H1 (cell line): ENCODE measurements at regions not wholly inside any gene's neighbourhood (a gene's known extent, or its start where the extent isn't known, plus 50 kb on each side); places are given as distances from the start of the nearest gene placed in this dataset.
A peak's percentile ranks its signal among the peaks of the same experiment; 100 is the strongest.

Source experiments
- CTCF ChIA-PET: fragments of 300-600 bp; sonication (Branson Sonifier 250); formaldehyde crosslinking; loops from one replicate; lab custom pipeline; 2021; ENCODE audit not compliant: partially characterized antibody; lab: Charles Lee
- POLR2A ChIA-PET: fragments of 300-600 bp; sonication (Branson Sonifier 250); formaldehyde crosslinking; loops from one replicate; lab custom pipeline; 2021; ENCODE audit warnings: inconsistent platforms; ENCODE audit not compliant: partially characterized antibody; lab: Charles Lee
- DNase-seq, 2 experiments: peaks; one replicate each; pipeline versions ENCODE4 v3.0.0 to v3.0.0-alpha.2; 2010 to 2022; ENCODE audit warnings: low spot score in 2 of 2, low read depth in 1 of 2, mixed read lengths in 1 of 2
- FAIRE-seq: peaks from 2 replicates; lab custom pipeline; 2011; peaks lifted over from hg19 to GRCh38; lab: Jason Lieb, UNC
- H2AFZ ChIP-seq: 2 replicates; pipeline ENCODE4 v1.8.1; 2012; ENCODE audit warnings: low read length, inconsistent platforms
- H2AK5ac ChIP-seq: 2 replicates; pipeline ENCODE4 v1.6.1; 2013; ENCODE audit warnings: low read depth, low read length
- H2BK120ac ChIP-seq: replicated peaks from 2 replicates; pipeline ENCODE3; 2013; ENCODE audit warnings: low read depth, low read length, inconsistent platforms
- H2BK12ac ChIP-seq: 2 replicates; pipeline ENCODE4 v1.6.1; 2013; ENCODE audit warnings: low read depth, low read length
- H2BK15ac ChIP-seq: 2 replicates; pipeline ENCODE4 v1.6.1; 2013; ENCODE audit warnings: low read length
- H2BK20ac ChIP-seq: 2 replicates; pipeline ENCODE4 v1.6.1; 2013; ENCODE audit warnings: low read length
- H2BK5ac ChIP-seq: 2 replicates; pipeline ENCODE4 v1.6.1; 2013; ENCODE audit warnings: low read depth, low read length
- H3K14ac ChIP-seq: 2 replicates; pipeline ENCODE4 v1.6.1; 2013; ENCODE audit warnings: inconsistent platforms; ENCODE audit not compliant: insufficient read length
- H3K18ac ChIP-seq: 2 replicates; pipeline ENCODE4 v1.6.1; 2013; ENCODE audit warnings: low read length; ENCODE audit errors: extremely low read depth
- H3K23ac ChIP-seq: 2 replicates; pipeline ENCODE4 v1.6.1; 2013; ENCODE audit warnings: inconsistent platforms; ENCODE audit not compliant: insufficient read length
- H3K23me2 ChIP-seq: 2 replicates; pipeline ENCODE4 v1.6.1; 2013; ENCODE audit warnings: low read depth, low read length
- H3K27ac ChIP-seq: 2 replicates; pipeline ENCODE4 v1.6.1; 2011; ENCODE audit warnings: low read depth, low read length, inconsistent platforms
- H3K27me3 ChIP-seq, 4 experiments: replicated peaks in 1 of 4; 1 replicate in 1 of 4; 2 replicates in 3 of 4; pipeline versions ENCODE4 v1.6.1 to v1.8.1; 2011 to 2013; ENCODE audit warnings: low read length in 3 of 4, mild to moderate bottlenecking in 3 of 4, inconsistent platforms in 2 of 4, mixed read lengths in 2 of 4, moderate library complexity in 1 of 4; ENCODE audit not compliant: control insufficient read depth in 3 of 4, insufficient read depth in 3 of 4; ENCODE audit errors: extremely low read depth in 1 of 4
- H3K36me3 ChIP-seq, 4 experiments: 2 replicates each; pipeline versions ENCODE4 v1.6.1 to v1.8.1; 2011 to 2013; ENCODE audit warnings: mild to moderate bottlenecking in 4 of 4, low read length in 3 of 4, moderate library complexity in 2 of 4, control low read depth in 1 of 4, inconsistent platforms in 1 of 4; ENCODE audit not compliant: insufficient read depth in 4 of 4, control insufficient read depth in 2 of 4
- H3K4ac ChIP-seq: replicated peaks from 2 replicates; pipeline ENCODE3; 2013; ENCODE audit warnings: low read length, low read depth, mixed read lengths, inconsistent platforms; ENCODE audit not compliant: insufficient read length
- H3K4me1 ChIP-seq, 4 experiments: replicated peaks in 1 of 4; 1 replicate in 1 of 4; 2 replicates in 3 of 4; pipeline versions ENCODE4 v1.6.1 to v1.8.1; 2011 to 2013; ENCODE audit warnings: low read length in 3 of 4, inconsistent platforms in 2 of 4, mixed read lengths in 1 of 4; ENCODE audit not compliant: insufficient read depth in 4 of 4, control insufficient read depth in 3 of 4
- H3K4me2 ChIP-seq, 2 experiments: 2 replicates each; pipeline versions ENCODE4 v1.6.1 to v1.8.1; 2011 to 2013; ENCODE audit warnings: low read depth in 2 of 2, low read length in 2 of 2, control low read depth in 1 of 2, inconsistent platforms in 1 of 2, mild to moderate bottlenecking in 1 of 2; ENCODE audit not compliant: insufficient read depth in 1 of 2
- H3K4me3 ChIP-seq, 4 experiments: fragments of 200-600, 300-600 bp in 1 of 4; sonication (generic), shearing (Covaris generic), sonication (Bioruptor Twin) in 1 of 4; 2 replicates each; pipeline versions ENCODE4 v1.5.1 to v1.8.1; 2011 to 2016; ENCODE audit warnings: low read length in 4 of 4, low read depth in 3 of 4, control low read depth in 2 of 4, inconsistent platforms in 2 of 4, mild to moderate bottlenecking in 2 of 4, mixed read lengths in 1 of 4, moderate library complexity in 1 of 4; ENCODE audit not compliant: insufficient read depth in 2 of 4; ENCODE audit errors: extremely low read depth in 1 of 4
- H3K56ac ChIP-seq: replicated peaks from 2 replicates; pipeline ENCODE3; 2013; ENCODE audit warnings: low read depth, mild to moderate bottlenecking, mixed read lengths, low read length, inconsistent platforms; ENCODE audit not compliant: insufficient read length
- H3K79me1 ChIP-seq: 2 replicates; pipeline ENCODE4 v1.6.1; 2013; ENCODE audit warnings: low read depth, low read length, control low read depth
- H3K79me2 ChIP-seq, 2 experiments: 2 replicates each; pipeline versions ENCODE4 v1.6.1 to v1.8.1; 2012 to 2013; ENCODE audit warnings: low read length in 2 of 2, mild to moderate bottlenecking in 2 of 2, inconsistent platforms in 1 of 2; ENCODE audit not compliant: insufficient read depth in 2 of 2, control insufficient read depth in 1 of 2
- H3K9ac ChIP-seq, 4 experiments: replicated peaks in 1 of 4; 1 replicate in 1 of 4; 2 replicates in 3 of 4; pipeline versions ENCODE4 v1.6.1 to v1.8.1; 2011 to 2013; ENCODE audit warnings: low read depth in 3 of 4, low read length in 3 of 4, control low read depth in 2 of 4, mild to moderate bottlenecking in 2 of 4, moderate library complexity in 2 of 4, inconsistent platforms in 1 of 4; ENCODE audit errors: extremely low read depth in 1 of 4
- H3K9me3 ChIP-seq, 2 experiments: 2 replicates each; pipeline versions ENCODE4 v1.6.1 to v1.8.1; 2012 to 2013; ENCODE audit warnings: mild to moderate bottlenecking in 2 of 2, moderate library complexity in 2 of 2, control low read depth in 1 of 2, inconsistent platforms in 1 of 2, low read depth in 1 of 2, low read length in 1 of 2, mixed read lengths in 1 of 2; ENCODE audit not compliant: insufficient read depth in 2 of 2
- H4K20me1 ChIP-seq, 2 experiments: replicated peaks in 1 of 2; 2 replicates each; pipeline versions ENCODE3 to v1.8.1; 2011 to 2013; ENCODE audit warnings: inconsistent platforms in 2 of 2, low read length in 2 of 2, mild to moderate bottlenecking in 1 of 2; ENCODE audit not compliant: insufficient read depth in 2 of 2, control insufficient read depth in 1 of 2
- H4K5ac ChIP-seq: 2 replicates; pipeline ENCODE4 v1.6.1; 2013; ENCODE audit warnings: low read length, low read depth, mixed read lengths, inconsistent platforms; ENCODE audit not compliant: insufficient read length
- H4K8ac ChIP-seq: 2 replicates; pipeline ENCODE4 v1.8.0; 2013; ENCODE audit warnings: mild to moderate bottlenecking, moderate library complexity, low read length, inconsistent platforms; ENCODE audit not compliant: insufficient read depth; ENCODE audit errors: extremely low read depth
- H4K91ac ChIP-seq: replicated peaks from 2 replicates; pipeline ENCODE3; 2013; ENCODE audit warnings: low read length, mixed read lengths, inconsistent platforms; ENCODE audit not compliant: insufficient read length
- BACH1 ChIP-seq: IDR thresholded peaks from 2 replicates; pipeline ENCODE4 v1.6.1; 2012; ENCODE audit warnings: low read length, improper control_type of control experiment
- CHD2 ChIP-seq: IDR thresholded peaks from 2 replicates; pipeline ENCODE4 v1.6.1; 2012; ENCODE audit warnings: low read length, improper control_type of control experiment
- SP1 ChIP-seq: IDR thresholded peaks from 2 replicates; pipeline ENCODE4 v1.6.1; 2011; ENCODE audit warnings: low read depth, low read length
- SP2 ChIP-seq: IDR thresholded peaks from 2 replicates; pipeline ENCODE4 v1.6.1; 2012; ENCODE audit warnings: mild to moderate bottlenecking, low read length, inconsistent platforms
- WGBS, 2 experiments: shearing (Covaris generic) in 1 of 2; methylation state at CpG; one replicate each; pipeline versions ENCODE4 v1.1.6 to v1.1.7; 2013 to 2015; ENCODE audit warnings: low lambda C conversion rate in 2 of 2, mixed read lengths in 2 of 2, inconsistent platforms in 1 of 2, low coverage in 1 of 2, missing lambda C conversion rate in 1 of 2; ENCODE audit not compliant: insufficient replicate concordance in 2 of 2, insufficient coverage in 1 of 2, insufficient read length in 1 of 2; ENCODE audit errors: extremely low coverage in 1 of 2, missing lambda C conversion rate in 1 of 2; 5-methylcytosine and 5-hydroxymethylcytosine counted together

DNA sequence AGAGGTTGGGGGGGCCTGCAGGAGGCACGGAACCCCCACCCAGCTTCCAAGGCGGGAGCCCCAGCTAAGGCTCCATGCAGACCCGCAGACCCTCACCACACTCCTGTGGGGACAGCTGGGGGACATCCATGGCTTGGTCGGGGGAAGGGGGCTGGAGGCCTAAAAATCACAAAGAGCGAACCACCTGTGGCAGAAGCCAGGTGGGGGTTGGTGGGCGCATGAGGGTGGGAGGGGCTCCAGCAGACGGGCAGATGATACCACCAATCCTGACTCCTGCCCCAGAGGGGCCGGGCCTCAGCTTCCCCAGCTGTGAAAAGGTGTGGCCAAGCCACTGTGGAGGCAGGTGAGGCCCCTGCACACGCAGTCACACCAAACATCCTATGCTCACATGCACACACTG lies 111.6 kb downstream of the FAM53A start:
- no peak overlapping the region for H3K23ac ChIP-seq
- CTCF ChIA-PET, result interaction anchor here (0.7 to 1.8 kb wide), 6 partner anchors 9 to 577 kb away, joined by 3 to 5 read pairs (median 4); no protein-coding TSS in a partner anchor
- no peak overlapping the region for H4K5ac ChIP-seq
- no peak overlapping the region for H3K27ac ChIP-seq
- TF ChIP-seq BACH1, result no peak
- peak; percentile 37 for TF ChIP-seq SP2
- peak; percentile 84 for TF ChIP-seq SP1
- TF ChIP-seq CHD2, result 0 out of 2 replicates have a peak, but pooled peaks have one; percentile 36
- H3K18ac ChIP-seq, result no peak overlapping the region; the same call in 1 of the 2 replicates
- no peak overlapping the region for H2AFZ ChIP-seq
- peak overlapping the region; percentile 72 for H4K91ac ChIP-seq
- no peak overlapping the region for H2BK120ac ChIP-seq
- no peaks in the 10 kb centered on the region for H3K9me3 ChIP-seq
- no peak for DNase-seq
- H3K56ac ChIP-seq, result peak overlapping the region; percentile 3
- H3K27me3 ChIP-seq, result no peaks in the 10 kb centered on the region; a peak in 2 of 7 replicates
- peaks cover 2% of the 10 kb centered on the region; the same call in 1 of the 2 replicates for H3K79me1 ChIP-seq
- peaks cover 0 to 4% of the 10 kb centered on the region in 2 experiments for H4K20me1 ChIP-seq
- peak overlapping the region; percentile 46 to 67 for H3K4me2 ChIP-seq
- H3K36me3 ChIP-seq, result no peaks in the 10 kb centered on the region
- WGBS, 2 experiments, result 55% methylated on average over 8 of the region's 9 CpGs; no CpG with 5 or more reads in 1 of the 2 experiments
- peak overlapping the region; percentile 100 for H2BK15ac ChIP-seq
- peak overlapping the region; percentile 80; the same call in 1 of the 2 replicates for H2BK20ac ChIP-seq
- peak overlapping the region; percentile 100 for H2AK5ac ChIP-seq
- peaks cover 2 to 35% (median 25%) of the 10 kb centered on the region in 4 experiments for H3K4me1 ChIP-seq
- H3K23me2 ChIP-seq, result peaks cover 10% of the 10 kb centered on the region; the same call in 1 of the 2 replicates
- H3K4ac ChIP-seq, result no peak overlapping the region
- POLR2A ChIA-PET, result interaction anchor here (1.2 to 1.6 kb wide), 2 partner anchors 121 to 140 kb away, joined by 3 to 4 read pairs; partner anchors contain the start of gene SLBP
- H2BK5ac ChIP-seq, result peak overlapping the region; percentile 84; the same call in 1 of the 2 replicates
- no peak overlapping the region for H4K8ac ChIP-seq
- H3K14ac ChIP-seq, result no peak overlapping the region
- H3K79me2 ChIP-seq, result no peaks in the 10 kb centered on the region
- no peak overlapping the region; a peak in 1 of 7 replicates for H3K9ac ChIP-seq
- peak overlapping the region; percentile 100 for H2BK12ac ChIP-seq
- H3K4me3 ChIP-seq, result peak overlapping the region in 1 of 4 experiments; percentile 46; a peak in 2 of 8 replicates
- FAIRE-seq, result peak; percentile 45
